ENCODE measurements at regions not wholly inside any gene's neighbourhood (a gene's known extent, or its start where the extent isn't known, plus 50 kb on each side); places are given as distances from the start of the nearest gene placed in this dataset.

GRCh38 chr14:89572596-89573398, 155.8 kb upstream of the FOXN3 start:
- no peaks in the 10 kb centered on the region for H3K27me3 ChIP-seq (ENCODE audit: insufficient read depth, poor library complexity, severe bottlenecking)
- H3K9me3 ChIP-seq (ENCODE audit: severe bottlenecking) = no peaks in the 10 kb centered on the region
- ATAC-seq (ENCODE audit: low read depth) (no peak), DNase-seq (ENCODE audit: low spot score) (no peak)
- H3K36me3 ChIP-seq (ENCODE audit: low read depth) = no peaks in the 10 kb centered on the region
- no peak overlapping the region for H3K4me3 ChIP-seq (ENCODE audit: severe bottlenecking)
- no peaks in the 10 kb centered on the region for H3K4me1 ChIP-seq (ENCODE audit: insufficient read depth, poor library complexity, severe bottlenecking)
- no peak for TF ChIP-seq CTCF (IDR thresholded peaks at IDR 0.05; ENCODE audit: poor library complexity, severe bottlenecking)
- H3K27ac ChIP-seq (ENCODE audit: poor library complexity, severe bottlenecking) = no peak overlapping the region

GRCh38 chr14:89571491-89571890, 154.5 kb upstream of the FOXN3 start:
- Histone ChIP-seq H3K4me3 (ENCODE audit: severe bottlenecking) (no peak overlapping the region), H3K4me1 (ENCODE audit: insufficient read depth, poor library complexity, severe bottlenecking) (no peaks in the 10 kb centered on the region), H3K27ac (ENCODE audit: poor library complexity, severe bottlenecking) (no peak overlapping the region), H3K36me3 (ENCODE audit: low read depth) (no peaks in the 10 kb centered on the region), H3K9me3 (ENCODE audit: severe bottlenecking) (no peaks in the 10 kb centered on the region), H3K27me3 (ENCODE audit: insufficient read depth, poor library complexity, severe bottlenecking) (no peaks in the 10 kb centered on the region)
- ATAC-seq (ENCODE audit: low read depth) (no peak), DNase-seq (ENCODE audit: low spot score) (no peak)
- no peak for TF ChIP-seq CTCF (IDR thresholded peaks at IDR 0.05; ENCODE audit: poor library complexity, severe bottlenecking)

GRCh38 chr14:89566644-89567415, 149.8 kb upstream of the FOXN3 start:
- H3K27ac ChIP-seq (ENCODE audit: poor library complexity, severe bottlenecking) = no peak overlapping the region
- peaks cover 5% of the 10 kb centered on the region for H3K4me1 ChIP-seq (ENCODE audit: insufficient read depth, poor library complexity, severe bottlenecking)
- H3K4me3 ChIP-seq (ENCODE audit: severe bottlenecking) = no peak overlapping the region
- no peaks in the 10 kb centered on the region for H3K27me3 ChIP-seq (ENCODE audit: insufficient read depth, poor library complexity, severe bottlenecking)
- H3K36me3 ChIP-seq (ENCODE audit: low read depth) = no peaks in the 10 kb centered on the region
- ATAC-seq (ENCODE audit: low read depth) = no peak
- no peak for TF ChIP-seq CTCF (IDR thresholded peaks at IDR 0.05; ENCODE audit: poor library complexity, severe bottlenecking)
- no peak for DNase-seq (ENCODE audit: low spot score)
- H3K9me3 ChIP-seq (ENCODE audit: severe bottlenecking) = no peaks in the 10 kb centered on the region

GRCh38 chr14:89566180-89566579, 149.1 kb upstream of the FOXN3 start:
- Histone ChIP-seq H3K27ac (ENCODE audit: poor library complexity, severe bottlenecking) (no peak overlapping the region), H3K9me3 (ENCODE audit: severe bottlenecking) (no peaks in the 10 kb centered on the region), H3K4me1 (ENCODE audit: insufficient read depth, poor library complexity, severe bottlenecking) (peaks cover 5% of the 10 kb centered on the region), H3K4me3 (ENCODE audit: severe bottlenecking) (no peak overlapping the region), H3K27me3 (ENCODE audit: insufficient read depth, poor library complexity, severe bottlenecking) (no peaks in the 10 kb centered on the region), H3K36me3 (ENCODE audit: low read depth) (no peaks in the 10 kb centered on the region)
- no peak for TF ChIP-seq CTCF (IDR thresholded peaks at IDR 0.05; ENCODE audit: poor library complexity, severe bottlenecking)
- no peak for ATAC-seq (ENCODE audit: low read depth)
- DNase-seq (ENCODE audit: low spot score) = no peak

Data from RWPE2 (cell line).